ENCODE measurements at regions not wholly inside any gene's neighbourhood (a gene's known extent, or its start where the extent isn't known, plus 50 kb on each side); places are given as distances from the start of the nearest gene placed in this dataset.

DNA sequence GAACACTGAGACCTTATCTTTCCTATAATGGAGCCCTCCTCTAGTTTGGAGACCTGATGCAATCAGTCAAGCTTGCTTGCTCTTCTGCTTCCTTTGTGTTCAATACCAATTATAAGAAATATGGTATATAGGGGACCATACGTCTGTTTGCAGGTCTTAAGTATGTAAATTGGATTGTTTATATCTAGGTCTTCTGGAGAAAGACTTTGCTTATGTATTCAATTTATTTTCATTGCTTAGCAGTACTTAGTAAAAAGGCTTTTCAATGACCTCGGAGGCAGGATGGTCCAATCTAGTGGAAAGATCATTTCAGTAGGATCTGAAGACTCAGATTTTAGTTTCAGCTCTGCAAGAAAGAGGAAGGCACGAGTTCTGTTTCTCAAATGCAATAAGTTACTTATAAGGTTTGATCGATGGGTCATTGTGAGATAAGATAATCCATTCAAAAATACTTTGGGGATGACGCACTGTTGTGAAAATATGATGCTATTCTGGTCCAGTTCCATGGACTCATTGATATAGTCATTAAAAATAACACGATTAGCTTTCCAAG, 571.6 kb downstream of the SH2D4B start:
- TF ChIP-seq, protein P1, sequence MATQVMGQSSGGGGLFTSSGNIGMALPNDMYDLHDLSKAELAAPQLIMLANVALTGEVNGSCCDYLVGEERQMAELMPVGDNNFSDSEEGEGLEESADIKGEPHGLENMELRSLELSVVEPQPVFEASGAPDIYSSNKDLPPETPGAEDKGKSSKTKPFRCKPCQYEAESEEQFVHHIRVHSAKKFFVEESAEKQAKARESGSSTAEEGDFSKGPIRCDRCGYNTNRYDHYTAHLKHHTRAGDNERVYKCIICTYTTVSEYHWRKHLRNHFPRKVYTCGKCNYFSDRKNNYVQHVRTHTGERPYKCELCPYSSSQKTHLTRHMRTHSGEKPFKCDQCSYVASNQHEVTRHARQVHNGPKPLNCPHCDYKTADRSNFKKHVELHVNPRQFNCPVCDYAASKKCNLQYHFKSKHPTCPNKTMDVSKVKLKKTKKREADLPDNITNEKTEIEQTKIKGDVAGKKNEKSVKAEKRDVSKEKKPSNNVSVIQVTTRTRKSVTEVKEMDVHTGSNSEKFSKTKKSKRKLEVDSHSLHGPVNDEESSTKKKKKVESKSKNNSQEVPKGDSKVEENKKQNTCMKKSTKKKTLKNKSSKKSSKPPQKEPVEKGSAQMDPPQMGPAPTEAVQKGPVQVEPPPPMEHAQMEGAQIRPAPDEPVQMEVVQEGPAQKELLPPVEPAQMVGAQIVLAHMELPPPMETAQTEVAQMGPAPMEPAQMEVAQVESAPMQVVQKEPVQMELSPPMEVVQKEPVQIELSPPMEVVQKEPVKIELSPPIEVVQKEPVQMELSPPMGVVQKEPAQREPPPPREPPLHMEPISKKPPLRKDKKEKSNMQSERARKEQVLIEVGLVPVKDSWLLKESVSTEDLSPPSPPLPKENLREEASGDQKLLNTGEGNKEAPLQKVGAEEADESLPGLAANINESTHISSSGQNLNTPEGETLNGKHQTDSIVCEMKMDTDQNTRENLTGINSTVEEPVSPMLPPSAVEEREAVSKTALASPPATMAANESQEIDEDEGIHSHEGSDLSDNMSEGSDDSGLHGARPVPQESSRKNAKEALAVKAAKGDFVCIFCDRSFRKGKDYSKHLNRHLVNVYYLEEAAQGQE (IDR thresholded peaks at IDR 0.05; ENCODE audit: insufficient read depth in 1 of 2, low read depth in 2 of 2, low read length in 2 of 2): no peak
- no peak for TF ChIP-seq SIN3A (IDR thresholded peaks at IDR 0.05; ENCODE audit: borderline replicate concordance, insufficient read depth, low read length)
- no peak for TF ChIP-seq FOXP2 (optimal IDR thresholded peaks at IDR 0.05; ENCODE audit: borderline replicate concordance, extremely low read depth, extremely low read length, insufficient read depth)
- TF ChIP-seq TAF1 (IDR thresholded peaks at IDR 0.05; ENCODE audit: borderline replicate concordance, insufficient read depth, low read length): no peak
- TF ChIP-seq POLR2AphosphoS5 (IDR thresholded peaks at IDR 0.05; ENCODE audit: low read depth, low read length): no peak

DNA sequence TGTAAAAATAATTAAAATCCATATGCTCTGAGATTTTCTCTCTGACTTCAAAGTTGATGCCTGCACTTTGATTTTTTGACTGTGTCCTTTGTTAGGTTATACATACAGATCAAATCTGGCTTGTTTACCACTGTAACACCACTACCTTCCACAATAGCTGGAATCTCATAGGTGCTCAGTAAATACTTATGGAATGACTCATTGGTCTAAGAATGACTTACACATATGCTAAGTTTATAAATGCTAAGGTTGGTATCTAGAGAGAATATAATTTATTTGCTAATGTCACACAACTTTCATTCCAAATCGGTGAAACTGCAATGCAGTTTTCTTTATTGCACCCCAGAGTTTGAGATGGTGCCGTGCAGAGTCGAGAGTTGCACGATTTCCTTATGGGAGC, 578.5 kb downstream of the SH2D4B start:
- TF ChIP-seq TAF1 (IDR thresholded peaks at IDR 0.05; ENCODE audit: borderline replicate concordance, insufficient read depth, low read length): no peak
- no peak for TF ChIP-seq POLR2AphosphoS5 (IDR thresholded peaks at IDR 0.05; ENCODE audit: low read depth, low read length)
- TF ChIP-seq, protein P1 (IDR thresholded peaks at IDR 0.05; ENCODE audit: insufficient read depth in 1 of 2, low read depth in 2 of 2, low read length in 2 of 2): no peak
- TF ChIP-seq SIN3A (IDR thresholded peaks at IDR 0.05; ENCODE audit: borderline replicate concordance, insufficient read depth, low read length): no peak
- TF ChIP-seq FOXP2 (optimal IDR thresholded peaks at IDR 0.05; ENCODE audit: borderline replicate concordance, extremely low read depth, extremely low read length, insufficient read depth): no peak

DNA sequence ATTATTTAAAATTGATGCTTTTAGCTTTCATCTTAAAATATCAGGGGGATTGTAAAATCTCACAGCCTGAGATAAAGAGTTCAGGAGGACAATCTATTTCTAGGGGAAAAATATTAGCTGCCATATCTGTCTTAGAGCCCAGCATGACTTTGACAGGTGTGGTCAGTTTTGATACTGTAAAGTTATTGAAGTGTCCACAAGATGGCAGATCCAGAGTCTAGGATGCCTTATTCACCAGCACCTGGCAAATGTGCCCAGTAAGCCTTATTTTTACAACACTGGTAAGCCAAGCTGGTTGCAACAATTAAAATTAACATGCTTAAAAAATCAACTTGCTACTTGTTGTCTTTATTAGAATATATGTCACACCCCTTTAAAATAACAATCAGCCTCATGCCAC, 579.3 kb downstream of the SH2D4B start:
- TF ChIP-seq SIN3A (IDR thresholded peaks at IDR 0.05; ENCODE audit: borderline replicate concordance, insufficient read depth, low read length) (no peak), TAF1 (IDR thresholded peaks at IDR 0.05; ENCODE audit: borderline replicate concordance, insufficient read depth, low read length) (no peak), FOXP2 (optimal IDR thresholded peaks at IDR 0.05; ENCODE audit: borderline replicate concordance, extremely low read depth, extremely low read length, insufficient read depth) (no peak), POLR2AphosphoS5 (IDR thresholded peaks at IDR 0.05; ENCODE audit: low read depth, low read length) (no peak)
- TF ChIP-seq, protein P1 (IDR thresholded peaks at IDR 0.05; ENCODE audit: insufficient read depth in 1 of 2, low read depth in 2 of 2, low read length in 2 of 2): no peak

DNA sequence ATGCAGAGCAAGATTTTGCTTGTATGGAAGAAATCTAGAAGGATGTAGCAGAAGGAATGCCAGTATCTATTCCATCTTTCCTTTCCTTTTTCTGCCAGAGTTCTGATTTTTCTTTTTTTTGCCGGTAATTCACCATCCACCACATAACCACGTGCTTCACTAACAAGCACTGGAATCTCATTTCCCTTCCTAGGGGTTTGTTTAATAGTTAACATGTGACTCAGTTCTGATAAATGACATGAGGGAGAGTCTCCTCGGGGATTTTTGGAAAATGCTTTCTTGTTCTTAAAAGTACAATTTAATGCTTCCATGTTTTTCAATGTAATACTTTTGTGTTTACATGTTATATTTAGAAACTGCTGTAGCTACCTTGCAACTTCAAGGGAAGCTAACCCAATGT, 590.2 kb downstream of the SH2D4B start:
- TF ChIP-seq TAF1 (IDR thresholded peaks at IDR 0.05; ENCODE audit: borderline replicate concordance, insufficient read depth, low read length) (no peak), POLR2AphosphoS5 (IDR thresholded peaks at IDR 0.05; ENCODE audit: low read depth, low read length) (no peak), SIN3A (IDR thresholded peaks at IDR 0.05; ENCODE audit: borderline replicate concordance, insufficient read depth, low read length) (no peak), FOXP2 (optimal IDR thresholded peaks at IDR 0.05; ENCODE audit: borderline replicate concordance, extremely low read depth, extremely low read length, insufficient read depth) (no peak)
- TF ChIP-seq, protein P1 (IDR thresholded peaks at IDR 0.05; ENCODE audit: insufficient read depth in 1 of 2, low read depth in 2 of 2, low read length in 2 of 2): no peak

All from PFSK-1 (cell line).